ENCODE measurements at regions not wholly inside any gene's neighbourhood (a gene's known extent, or its start where the extent isn't known, plus 50 kb on each side); places are given as distances from the start of the nearest gene placed in this dataset.

DNA sequence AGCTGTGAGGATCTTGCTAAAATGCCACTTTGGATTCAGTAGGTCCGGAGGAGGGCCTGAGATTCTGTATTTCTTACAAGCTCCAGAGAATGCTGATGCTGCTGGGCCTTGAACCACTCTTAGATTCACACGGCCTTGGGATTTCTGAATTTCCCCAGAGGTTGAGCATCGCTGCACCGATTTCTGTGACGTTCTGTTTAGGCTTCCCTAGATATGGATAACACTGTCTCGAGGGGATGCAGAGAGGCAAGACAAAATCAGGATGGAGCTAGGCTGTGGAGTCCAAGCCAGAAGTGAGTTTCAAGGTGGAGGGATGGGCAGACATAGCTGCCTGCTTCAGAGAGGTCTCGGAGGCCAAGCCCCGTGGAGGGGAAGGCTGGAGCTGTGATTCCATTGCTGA, 415.9 kb upstream of the PROX1 start:
- TF ChIP-seq ZFX (IDR thresholded peaks at IDR 0.05) = no peak
- TF ChIP-seq, protein P1, sequence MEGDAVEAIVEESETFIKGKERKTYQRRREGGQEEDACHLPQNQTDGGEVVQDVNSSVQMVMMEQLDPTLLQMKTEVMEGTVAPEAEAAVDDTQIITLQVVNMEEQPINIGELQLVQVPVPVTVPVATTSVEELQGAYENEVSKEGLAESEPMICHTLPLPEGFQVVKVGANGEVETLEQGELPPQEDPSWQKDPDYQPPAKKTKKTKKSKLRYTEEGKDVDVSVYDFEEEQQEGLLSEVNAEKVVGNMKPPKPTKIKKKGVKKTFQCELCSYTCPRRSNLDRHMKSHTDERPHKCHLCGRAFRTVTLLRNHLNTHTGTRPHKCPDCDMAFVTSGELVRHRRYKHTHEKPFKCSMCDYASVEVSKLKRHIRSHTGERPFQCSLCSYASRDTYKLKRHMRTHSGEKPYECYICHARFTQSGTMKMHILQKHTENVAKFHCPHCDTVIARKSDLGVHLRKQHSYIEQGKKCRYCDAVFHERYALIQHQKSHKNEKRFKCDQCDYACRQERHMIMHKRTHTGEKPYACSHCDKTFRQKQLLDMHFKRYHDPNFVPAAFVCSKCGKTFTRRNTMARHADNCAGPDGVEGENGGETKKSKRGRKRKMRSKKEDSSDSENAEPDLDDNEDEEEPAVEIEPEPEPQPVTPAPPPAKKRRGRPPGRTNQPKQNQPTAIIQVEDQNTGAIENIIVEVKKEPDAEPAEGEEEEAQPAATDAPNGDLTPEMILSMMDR (conservative IDR thresholded peaks at IDR 0.05) = no peak
- no peak overlapping the region for H3K27ac ChIP-seq

DNA sequence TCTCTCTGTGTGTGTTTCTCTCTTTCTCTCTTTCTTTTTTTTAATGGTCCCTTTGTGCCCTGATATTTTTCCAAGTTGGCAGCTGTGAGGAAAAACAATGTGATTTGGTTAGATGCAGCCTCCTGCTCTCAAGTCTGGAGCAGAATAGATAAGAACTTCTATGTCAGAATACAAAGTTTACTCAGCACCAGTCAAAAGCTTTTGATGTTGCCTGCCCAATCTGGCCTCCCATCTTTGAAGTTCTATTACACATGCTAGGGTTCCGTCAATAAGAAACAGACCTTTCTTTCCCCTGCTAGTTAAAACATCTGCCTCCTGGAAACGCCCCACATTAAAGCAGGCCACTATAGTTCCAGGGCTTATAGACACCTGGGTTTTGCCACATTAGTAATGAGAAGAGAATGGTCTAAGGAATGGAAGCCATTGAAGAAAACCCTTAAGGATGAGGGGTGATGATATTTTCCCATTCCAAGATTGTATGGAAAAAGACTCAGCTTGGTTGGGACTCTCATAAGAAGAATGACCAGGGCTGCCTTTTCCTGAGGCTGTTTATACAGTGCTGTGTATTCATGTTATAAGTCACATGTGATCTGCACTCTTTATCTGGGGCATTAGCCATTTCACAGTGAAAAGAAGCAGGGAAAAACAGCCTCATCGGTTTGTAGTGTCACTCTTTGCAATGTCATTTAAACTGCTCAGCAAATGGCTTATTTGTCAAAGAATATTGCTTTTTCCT, 414.7 kb upstream of the PROX1 start:
- TF ChIP-seq, protein P1 (conservative IDR thresholded peaks at IDR 0.05) = no peak
- TF ChIP-seq ZFX (IDR thresholded peaks at IDR 0.05) = no peak
- H3K27ac ChIP-seq = no peak overlapping the region

DNA sequence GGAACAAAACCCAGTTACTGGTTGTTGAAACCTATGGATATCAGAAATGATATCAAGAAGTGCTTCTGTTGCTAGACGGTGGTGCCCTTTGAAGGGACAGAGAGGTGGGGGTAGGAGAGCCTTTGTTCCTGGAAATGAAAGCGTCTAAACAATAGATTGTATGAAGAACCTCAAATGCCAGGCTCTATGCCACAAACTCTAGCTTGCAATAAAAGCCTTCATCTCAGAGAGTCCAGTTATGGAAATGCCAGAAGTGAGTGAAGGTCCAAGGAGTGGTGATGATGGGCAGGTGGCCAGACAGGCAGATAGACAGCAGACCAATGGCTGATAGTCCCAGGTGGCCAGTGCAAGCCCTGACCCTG, 414.1 kb upstream of the PROX1 start:
- no peak overlapping the region for H3K27ac ChIP-seq
- TF ChIP-seq ZFX (IDR thresholded peaks at IDR 0.05) = no peak
- TF ChIP-seq, protein P1 (conservative IDR thresholded peaks at IDR 0.05) = no peak

DNA sequence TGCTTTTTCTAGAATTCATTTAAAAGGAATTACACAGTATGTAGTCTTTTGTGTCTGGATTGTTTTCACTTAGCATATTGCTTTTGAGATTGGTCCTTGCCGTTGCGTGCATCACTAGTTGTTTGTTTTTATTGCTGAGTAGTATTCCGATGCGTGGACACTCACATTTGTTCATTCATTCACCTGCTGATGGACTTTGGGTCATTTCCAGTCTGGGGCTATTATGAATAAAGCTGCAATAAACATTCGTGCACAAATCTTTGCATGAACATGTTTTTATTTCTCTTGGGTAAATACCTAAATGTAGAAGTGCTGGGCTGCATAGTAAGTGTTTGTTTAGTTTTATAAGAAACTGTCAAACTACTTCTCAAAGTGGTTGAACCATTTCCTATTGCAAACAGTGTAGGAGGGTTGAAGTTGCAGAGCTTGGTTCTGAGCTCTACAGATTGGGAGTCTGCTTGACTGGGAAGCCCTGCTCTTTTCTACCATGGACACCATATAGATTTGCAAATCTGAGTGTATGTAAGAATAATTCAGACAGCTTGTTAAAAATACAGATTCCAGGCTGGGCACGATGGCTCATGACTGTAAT, 404.7 kb upstream of the PROX1 start:
- TF ChIP-seq ZFX (IDR thresholded peaks at IDR 0.05) = no peak
- TF ChIP-seq, protein P1 (conservative IDR thresholded peaks at IDR 0.05) = no peak
- H3K27ac ChIP-seq = no peak overlapping the region

DNA sequence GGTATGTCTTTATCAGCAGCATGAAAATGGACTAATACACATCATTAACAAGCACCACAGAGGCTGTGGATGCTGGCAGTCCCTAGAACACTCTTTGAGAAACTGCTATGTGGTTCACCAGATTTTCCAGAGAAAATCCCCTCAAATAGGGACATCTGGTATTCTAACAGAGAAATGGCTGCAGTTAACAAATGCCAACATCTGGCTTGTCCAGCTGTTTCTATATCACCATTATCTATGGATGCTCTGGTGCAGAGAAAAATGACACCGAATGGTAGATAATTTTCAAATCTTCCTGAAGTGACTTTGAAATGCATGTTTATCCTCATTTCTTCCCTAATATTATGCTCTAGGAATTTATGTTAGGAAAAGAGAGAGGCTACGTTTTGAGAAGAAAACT, 403.5 kb upstream of the PROX1 start:
- TF ChIP-seq ZFX (IDR thresholded peaks at IDR 0.05) = no peak
- TF ChIP-seq, protein P1 (conservative IDR thresholded peaks at IDR 0.05) = no peak
- H3K27ac ChIP-seq = no peak overlapping the region

DNA sequence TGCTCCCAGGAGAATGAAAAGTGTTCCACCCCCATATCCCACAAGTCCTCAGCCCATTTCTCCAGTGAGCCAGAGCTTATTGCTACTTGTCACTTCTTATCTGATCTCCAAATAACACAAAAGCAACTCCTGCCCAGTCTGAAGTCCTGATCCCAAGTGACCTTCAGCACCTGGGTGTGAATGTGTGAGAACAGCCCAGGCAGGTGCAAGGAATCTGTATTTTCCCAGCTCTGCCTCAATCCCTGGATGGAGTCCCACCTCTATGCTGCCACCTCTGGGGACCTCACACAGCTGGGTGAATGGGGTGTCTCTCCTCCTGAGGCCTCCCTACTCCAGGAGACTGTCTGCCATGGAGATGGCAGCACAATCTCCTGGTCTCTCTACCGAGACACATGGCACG, 402.4 kb upstream of the PROX1 start:
- no peak overlapping the region for H3K27ac ChIP-seq
- TF ChIP-seq, protein P1 (conservative IDR thresholded peaks at IDR 0.05) = no peak
- no peak for TF ChIP-seq ZFX (IDR thresholded peaks at IDR 0.05)

DNA sequence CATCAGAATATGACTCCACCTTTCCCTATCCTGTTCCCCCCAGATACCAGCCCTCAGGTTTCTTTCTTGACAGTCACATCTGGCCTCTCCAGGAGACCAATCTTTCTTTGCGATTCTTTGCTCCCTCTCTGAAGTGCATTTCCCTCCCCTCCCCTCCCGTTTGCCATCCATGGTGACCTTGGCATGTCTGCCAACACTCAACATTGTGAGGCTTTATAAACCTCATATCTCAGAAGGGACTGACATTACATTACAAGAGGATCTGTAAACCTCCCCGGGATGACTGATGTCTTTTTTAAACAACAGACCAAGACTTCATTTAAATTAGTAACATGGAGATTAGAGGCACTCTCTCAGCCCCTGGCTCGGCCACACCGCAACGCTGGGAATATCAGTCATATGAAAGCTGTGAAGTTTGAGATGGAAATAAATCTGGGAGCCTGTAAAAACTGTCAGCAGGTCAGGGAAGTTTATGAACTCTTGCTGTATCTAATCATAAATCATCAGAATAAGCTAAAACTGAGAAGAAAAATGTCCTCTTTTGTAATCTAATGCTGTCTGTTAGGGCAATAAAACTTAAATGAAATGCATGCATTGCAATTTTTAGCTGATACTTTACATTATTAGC, 401.7 kb upstream of the PROX1 start:
- TF ChIP-seq, protein P1 (conservative IDR thresholded peaks at IDR 0.05) = no peak
- no peak for TF ChIP-seq ZFX (IDR thresholded peaks at IDR 0.05)
- H3K27ac ChIP-seq = no peak overlapping the region
